Prostate gland (tissue), 2 donors: ENCODE measurements at regions not wholly inside any gene's neighbourhood (a gene's known extent, or its start where the extent isn't known, plus 50 kb on each side); places are given as distances from the start of the nearest gene placed in this dataset.
A peak's percentile ranks its signal among the peaks of the same experiment; 100 is the strongest.

Experiments used
- DNase-seq: peaks from one replicate; pipeline ENCODE4 v3.0.0-alpha.2; 2019; ENCODE audit warnings: low spot score
- H3K27ac ChIP-seq, 2 donors: fragments of 200-600 bp; sonication (generic); 2 replicates each; pipeline ENCODE4 v1.5.1; 2017 to 2019
- H3K27me3 ChIP-seq: fragments of 200-600 bp; sonication (generic); replicated peaks from 2 replicates; pipeline ENCODE4 v1.5.1; 2019; ENCODE audit not compliant: insufficient read depth
- H3K36me3 ChIP-seq, 2 donors: fragments of 200-600 bp; sonication (generic); 1 replicate in 1 of 2; 2 replicates in 1 of 2; pipeline versions ENCODE4 v1.5.1 to v1.8.1; 2017 to 2019
- H3K4me1 ChIP-seq: fragments of 200-600 bp; sonication (generic); replicated peaks from 2 replicates; pipeline ENCODE4 v1.5.1; 2019
- H3K4me3 ChIP-seq, 2 donors: fragments of 200-600 bp; sonication (generic); 2 replicates each; pipeline ENCODE4 v1.5.1; 2017 to 2019
- H3K9me3 ChIP-seq: fragments of 200-600 bp; sonication (generic); 2 replicates; pipeline ENCODE4 v1.5.1; 2017
- POLR2A ChIP-seq: fragments of 450-650 bp; IDR thresholded peaks from one replicate; pipeline ENCODE4 v1.6.1; 2016; ENCODE audit warnings: antibody characterized with exemption, mild to moderate bottlenecking
- POLR2AphosphoS5 ChIP-seq: sonication (generic); formaldehyde crosslinking; IDR thresholded peaks from one replicate; pipeline ENCODE4 v1.6.1; 2017; ENCODE audit warnings: antibody characterized with exemption
- WGBS: methylation state at CpG from one replicate; pipeline ENCODE4 v1.1.5; 2018; 5-methylcytosine and 5-hydroxymethylcytosine counted together
- intact Hi-C: fragments of 100-400 bp; cut with DNase I; formaldehyde crosslinking; loops from one replicate; pipeline ENCODE4 v1.14.2; 2022
- TF ChIP-seq, protein P1 (sequence below), 4 experiments: fragments of 200-600 bp in 2 of 4; fragments of 450-650 bp in 2 of 4; sonication (generic) in 2 of 4; IDR thresholded peaks; 1 replicate in 3 of 4; 2 replicates in 1 of 4; pipeline ENCODE4 v1.5.1; 2016 to 2019; ENCODE audit warnings: antibody characterized with exemption in 4 of 4, mild to moderate bottlenecking in 2 of 4, moderate library complexity in 2 of 4

DNA sequence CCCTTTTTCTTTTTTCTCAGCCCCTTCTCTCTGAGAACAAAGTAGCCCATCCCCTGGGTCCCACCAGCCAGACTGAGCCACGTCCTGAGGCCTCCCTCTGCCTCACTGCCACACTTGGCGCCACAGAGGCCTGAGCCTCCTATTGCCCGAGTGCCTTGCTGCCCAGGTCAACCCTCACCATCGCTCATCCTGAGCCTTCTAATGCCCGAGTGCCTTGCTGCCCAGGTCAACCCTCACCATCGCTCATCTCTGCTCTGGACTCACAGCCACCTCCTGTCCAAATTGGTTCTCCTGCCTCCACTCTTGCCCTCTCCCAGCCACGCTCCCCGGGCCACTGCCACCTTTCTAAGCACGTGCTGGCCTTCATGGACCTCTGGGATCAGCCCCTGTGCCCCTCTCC, 53.2 kb upstream of the SMNDC1 start:
- no peaks in the 10 kb centered on the region for H3K4me1 ChIP-seq
- intact Hi-C loops: loop anchor here (5.0 kb wide), 1 partner anchor 144 kb away; no protein-coding TSS in a partner anchor
- H3K9me3 ChIP-seq: no peaks in the 10 kb centered on the region
- H3K27me3 ChIP-seq: no peaks in the 10 kb centered on the region
- no peak overlapping the region for H3K4me3 ChIP-seq
- H3K27ac ChIP-seq: no peak overlapping the region
- H3K36me3 ChIP-seq: no peaks in the 10 kb centered on the region
- WGBS: 97% methylated on average over 9 of the region's 9 CpGs
- no peak for DNase-seq
- TF ChIP-seq POLR2AphosphoS5: no peak
- no peak for TF ChIP-seq POLR2A
- TF ChIP-seq, protein P1, sequence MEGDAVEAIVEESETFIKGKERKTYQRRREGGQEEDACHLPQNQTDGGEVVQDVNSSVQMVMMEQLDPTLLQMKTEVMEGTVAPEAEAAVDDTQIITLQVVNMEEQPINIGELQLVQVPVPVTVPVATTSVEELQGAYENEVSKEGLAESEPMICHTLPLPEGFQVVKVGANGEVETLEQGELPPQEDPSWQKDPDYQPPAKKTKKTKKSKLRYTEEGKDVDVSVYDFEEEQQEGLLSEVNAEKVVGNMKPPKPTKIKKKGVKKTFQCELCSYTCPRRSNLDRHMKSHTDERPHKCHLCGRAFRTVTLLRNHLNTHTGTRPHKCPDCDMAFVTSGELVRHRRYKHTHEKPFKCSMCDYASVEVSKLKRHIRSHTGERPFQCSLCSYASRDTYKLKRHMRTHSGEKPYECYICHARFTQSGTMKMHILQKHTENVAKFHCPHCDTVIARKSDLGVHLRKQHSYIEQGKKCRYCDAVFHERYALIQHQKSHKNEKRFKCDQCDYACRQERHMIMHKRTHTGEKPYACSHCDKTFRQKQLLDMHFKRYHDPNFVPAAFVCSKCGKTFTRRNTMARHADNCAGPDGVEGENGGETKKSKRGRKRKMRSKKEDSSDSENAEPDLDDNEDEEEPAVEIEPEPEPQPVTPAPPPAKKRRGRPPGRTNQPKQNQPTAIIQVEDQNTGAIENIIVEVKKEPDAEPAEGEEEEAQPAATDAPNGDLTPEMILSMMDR (IDR thresholded peaks at IDR 0.05): no peak

DNA sequence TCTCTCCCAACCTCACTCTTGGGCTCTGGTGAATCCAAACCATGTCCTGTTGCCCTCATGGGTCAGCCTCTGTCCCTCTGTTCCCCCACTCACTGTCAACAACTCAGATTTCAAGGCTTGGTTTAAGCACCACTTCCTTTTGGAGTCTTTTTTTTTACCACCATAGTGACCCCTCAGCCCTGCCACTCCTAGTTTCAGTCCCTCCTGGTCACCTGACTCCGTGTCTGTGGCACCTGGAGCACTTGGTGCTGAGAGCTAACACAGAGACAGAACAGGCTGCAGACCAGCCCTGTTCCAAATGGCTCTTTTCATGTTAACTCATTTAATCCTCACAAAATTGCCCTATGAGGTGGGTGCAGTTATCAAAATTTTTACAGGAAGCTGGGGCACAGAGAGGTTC, 53.6 kb upstream of the SMNDC1 start:
- Histone ChIP-seq H3K4me3 (no peak overlapping the region), H3K4me1 (no peaks in the 10 kb centered on the region), H3K27me3 (no peaks in the 10 kb centered on the region), H3K36me3 (no peaks in the 10 kb centered on the region), H3K27ac (no peak overlapping the region), H3K9me3 (no peaks in the 10 kb centered on the region)
- no peak for DNase-seq
- 96% methylated on average over 1 of the region's 1 CpG for WGBS
- TF ChIP-seq POLR2AphosphoS5: no peak
- no peak for TF ChIP-seq POLR2A
- intact Hi-C loops: loop anchor here (5.0 kb wide), 1 partner anchor 144 kb away; no protein-coding TSS in a partner anchor

DNA sequence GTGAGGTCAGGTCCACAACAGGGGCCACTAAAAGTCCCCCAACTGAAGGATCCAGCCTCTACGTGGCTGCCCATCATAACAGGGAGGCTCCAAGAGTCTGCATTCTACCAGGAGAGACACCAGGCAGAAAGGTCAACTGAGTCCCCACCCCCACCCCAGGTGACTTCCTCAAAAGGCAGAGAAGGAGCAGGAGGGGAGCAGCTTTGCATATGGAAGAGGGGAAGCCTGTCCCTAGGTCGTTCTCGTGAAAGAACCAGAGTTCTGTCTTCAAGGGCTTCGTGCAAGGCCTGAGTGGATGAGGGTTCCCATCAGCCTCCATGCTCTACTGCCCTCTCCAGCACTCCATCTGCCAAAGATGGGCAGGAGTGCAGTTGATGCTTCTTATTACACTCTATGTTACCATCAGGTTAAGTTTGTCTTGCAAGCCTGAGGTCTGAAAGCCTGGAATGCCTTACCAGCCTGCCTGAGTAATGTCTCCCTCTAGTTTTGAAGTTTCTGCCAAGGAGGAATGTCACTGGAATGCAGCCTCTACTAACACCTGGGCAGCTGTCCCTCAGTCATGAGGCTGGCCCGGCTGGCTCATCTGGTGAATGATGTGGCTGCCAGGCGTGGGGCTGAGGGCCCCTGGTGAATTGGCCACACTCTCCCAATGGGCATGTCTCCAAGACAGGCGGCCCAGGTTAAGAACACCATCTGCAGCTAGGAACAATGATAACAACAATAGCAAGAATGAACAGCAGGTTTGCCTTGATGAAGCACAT, 54.3 kb upstream of the SMNDC1 start:
- Histone ChIP-seq H3K9me3 (no peaks in the 10 kb centered on the region), H3K4me1 (no peaks in the 10 kb centered on the region), H3K27ac (no peak overlapping the region), H3K36me3 (no peaks in the 10 kb centered on the region), H3K4me3 (no peak overlapping the region), H3K27me3 (no peaks in the 10 kb centered on the region)
- TF ChIP-seq, protein P1 (IDR thresholded peaks at IDR 0.05): no peak
- peak; percentile 65 for TF ChIP-seq POLR2AphosphoS5
- peak; percentile 45 for DNase-seq
- intact Hi-C loops: loop anchor here (5.0 kb wide), 1 partner anchor 143 kb away; no protein-coding TSS in a partner anchor
- WGBS: 49% methylated on average over 7 of the region's 7 CpGs

DNA sequence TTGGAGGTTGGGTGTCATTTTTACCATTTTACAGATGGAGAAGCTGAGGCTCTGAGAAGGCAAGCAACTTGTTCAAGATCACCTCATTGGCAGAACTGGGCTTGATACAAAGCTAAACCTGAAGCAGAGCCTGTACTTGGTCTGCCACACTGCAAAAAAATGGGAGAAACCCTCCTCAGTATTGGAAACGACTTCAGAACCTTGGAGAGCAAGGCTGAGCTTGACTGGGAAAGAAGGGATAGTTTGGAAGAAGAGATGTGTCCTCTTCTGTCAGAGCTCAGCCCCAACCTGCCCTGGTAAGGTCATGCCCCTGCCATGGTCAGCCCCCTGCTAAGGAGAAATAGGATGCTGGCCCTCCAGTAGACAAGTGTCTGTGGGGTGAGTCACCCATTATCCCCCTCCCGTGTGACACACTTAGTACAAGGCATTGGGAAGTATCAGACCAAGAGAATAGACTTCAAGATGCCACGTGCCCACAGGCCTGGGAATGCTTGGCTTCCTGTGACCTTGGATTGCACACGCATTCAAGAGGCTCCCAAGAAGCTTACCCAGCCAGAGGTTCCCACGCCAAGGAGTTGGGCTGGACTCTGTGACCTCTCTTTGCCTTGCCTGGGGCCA, 56.2 kb upstream of the SMNDC1 start:
- no peak for TF ChIP-seq POLR2AphosphoS5
- no peak for TF ChIP-seq POLR2A
- TF ChIP-seq, protein P1 (IDR thresholded peaks at IDR 0.05): no peak
- no peak for DNase-seq
- no peaks in the 10 kb centered on the region for H3K9me3 ChIP-seq
- no peaks in the 10 kb centered on the region for H3K27me3 ChIP-seq
- no peak overlapping the region for H3K4me3 ChIP-seq
- no peaks in the 10 kb centered on the region for H3K36me3 ChIP-seq
- H3K27ac ChIP-seq: no peak overlapping the region
- WGBS: 90% methylated on average over 5 of the region's 5 CpGs
- intact Hi-C loops: no loop called here
- no peaks in the 10 kb centered on the region for H3K4me1 ChIP-seq

DNA sequence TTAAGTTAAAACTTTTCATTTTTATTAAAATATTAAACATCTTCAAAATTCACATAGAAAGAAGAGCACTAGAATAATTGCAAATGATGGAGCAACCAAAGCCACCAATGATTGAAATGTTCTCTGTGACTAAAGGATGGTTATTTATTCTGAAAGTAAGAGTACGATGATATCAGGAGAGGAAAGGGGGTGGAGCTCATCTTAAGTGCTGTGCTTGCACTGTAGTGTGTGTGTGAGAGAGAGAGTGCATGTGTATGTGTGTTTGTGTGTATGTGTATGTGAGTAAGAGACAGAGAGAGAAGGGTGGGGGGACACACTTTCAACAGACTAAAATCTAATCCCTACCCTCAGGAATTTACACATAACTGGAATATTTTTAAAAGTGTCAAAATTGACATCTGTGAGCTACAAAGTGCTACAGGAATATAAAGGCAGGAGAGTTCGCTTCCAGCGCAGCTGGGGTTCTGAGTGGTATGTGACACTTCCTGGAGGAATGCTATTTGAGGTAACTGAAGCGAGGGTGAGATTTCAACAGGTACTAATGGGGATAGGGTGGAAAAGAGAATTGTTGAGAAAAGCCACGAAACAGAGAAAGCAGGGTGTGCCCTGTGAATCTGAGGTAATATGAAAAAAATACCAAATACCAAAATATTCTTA, 57.2 kb upstream of the SMNDC1 start:
- intact Hi-C loops: no loop called here
- TF ChIP-seq POLR2A: no peak
- TF ChIP-seq POLR2AphosphoS5: no peak
- TF ChIP-seq, protein P1 (IDR thresholded peaks at IDR 0.05): no peak

More for the DNA sequence above, 57.2 kb upstream of the SMNDC1 start:
- Histone ChIP-seq H3K9me3 (no peaks in the 10 kb centered on the region), H3K4me1 (no peaks in the 10 kb centered on the region), H3K4me3 (no peak overlapping the region), H3K27ac (no peak overlapping the region), H3K27me3 (no peaks in the 10 kb centered on the region), H3K36me3 (no peaks in the 10 kb centered on the region)
- DNase-seq: no peak
- WGBS: 76% methylated on average over 5 of the region's 5 CpGs
